ENCODE measurements at regions not wholly inside any gene's neighbourhood (a gene's known extent, or its start where the extent isn't known, plus 50 kb on each side); places are given as distances from the start of the nearest gene placed in this dataset.

- no peak for DNase-seq
- peaks cover 0 to 3% of the 10 kb centered on the region in 2 donors for H3K4me1 ChIP-seq
- no peaks in the 10 kb centered on the region for H3K27me3 ChIP-seq
- peak overlapping the region in 1 of 2 donors; percentile 18 for H3K27ac ChIP-seq
- no peaks in the 10 kb centered on the region for H3K36me3 ChIP-seq
- H3K4me3 ChIP-seq = no peak overlapping the region
- ATAC-seq = peak; percentile 17
- H3K9me3 ChIP-seq = peaks cover 0 to 33% of the 10 kb centered on the region in 2 donors
- intact Hi-C loops (cut with DNase I) = no loop called here
- TF ChIP-seq CTCF (IDR thresholded peaks at IDR 0.05) = no peak
These were observed 179.0 kb downstream of the SNX19 start for GRCh38 chr11:130737041-130737830.

- Histone ChIP-seq H3K27me3 (no peaks in the 10 kb centered on the region), H3K4me3 (no peak overlapping the region), H3K4me1 (peaks cover 0 to 3% of the 10 kb centered on the region in 2 donors), H3K27ac (peak overlapping the region in 1 of 2 donors; percentile 34), H3K9me3 (peaks cover 0 to 37% of the 10 kb centered on the region in 2 donors), H3K36me3 (no peaks in the 10 kb centered on the region)
- ATAC-seq = peak; percentile 88
- TF ChIP-seq CTCF (IDR thresholded peaks at IDR 0.05) = no peak
- peak in 3 of 4 donors; percentile 70 to 81 (median 79) for DNase-seq
- intact Hi-C loops (cut with DNase I) = no loop called here
These were observed 178.3 kb downstream of the SNX19 start for GRCh38 chr11:130737866-130738431.

- DNase-seq (no peak), ATAC-seq (no peak)
- intact Hi-C loops (cut with DNase I) = no loop called here
- no peak for TF ChIP-seq CTCF (IDR thresholded peaks at IDR 0.05)
- Histone ChIP-seq H3K4me3 (no peak overlapping the region), H3K4me1 (peaks cover 0 to 3% of the 10 kb centered on the region in 2 donors), H3K9me3 (peaks cover 0 to 37% of the 10 kb centered on the region in 2 donors), H3K36me3 (no peaks in the 10 kb centered on the region), H3K27ac (peak overlapping the region in 1 of 2 donors; percentile 34), H3K27me3 (no peaks in the 10 kb centered on the region)
These were observed 177.7 kb downstream of the SNX19 start for GRCh38 chr11:130738611-130739010.

GRCh38 chr11:130740819-130741218, 175.5 kb downstream of the SNX19 start:
- no peak for ATAC-seq
- no peak for DNase-seq
- Histone ChIP-seq H3K4me3 (no peak overlapping the region), H3K9me3 (peaks cover 0 to 23% of the 10 kb centered on the region in 2 donors), H3K36me3 (no peaks in the 10 kb centered on the region), H3K4me1 (peaks cover 0 to 3% of the 10 kb centered on the region in 2 donors), H3K27me3 (no peaks in the 10 kb centered on the region), H3K27ac (no peak overlapping the region)
- intact Hi-C loops (cut with DNase I) = no loop called here
- TF ChIP-seq CTCF (IDR thresholded peaks at IDR 0.05) = no peak

GRCh38 chr11:130744794-130745193, 171.5 kb downstream of the SNX19 start:
- intact Hi-C loops (cut with DNase I) = no loop called here
- DNase-seq = peak in 2 of 4 donors; percentile 47 to 66
- peaks cover 0 to 23% of the 10 kb centered on the region in 2 donors for H3K9me3 ChIP-seq
- no peak for TF ChIP-seq CTCF (IDR thresholded peaks at IDR 0.05)
- no peaks in the 10 kb centered on the region for H3K27me3 ChIP-seq
- H3K4me3 ChIP-seq = no peak overlapping the region
- H3K36me3 ChIP-seq = no peaks in the 10 kb centered on the region
- H3K27ac ChIP-seq = no peak overlapping the region
- H3K4me1 ChIP-seq = no peaks in the 10 kb centered on the region
- no peak for ATAC-seq

All from left lung (tissue), 4 donors.